Uterus (tissue), 2 donors: ENCODE measurements at regions not wholly inside any gene's neighbourhood (a gene's known extent, or its start where the extent isn't known, plus 50 kb on each side); places are given as distances from the start of the nearest gene placed in this dataset.

Experiments
- CTCF ChIP-seq, 4 experiments: fragments of 200-600 bp in 2 of 4; fragments of 450-650 bp in 2 of 4; sonication (generic) in 2 of 4; IDR thresholded peaks; one replicate each; pipeline ENCODE4 v1.5.1; 2016 to 2019; ENCODE audit warnings: antibody characterized with exemption in 4 of 4, mild to moderate bottlenecking in 2 of 4, moderate library complexity in 1 of 4
- POLR2A ChIP-seq, 2 donors: fragments of 450-650 bp; IDR thresholded peaks; one replicate each; pipeline ENCODE4 v1.6.1; 2016; ENCODE audit warnings: antibody characterized with exemption in 2 of 2, mild to moderate bottlenecking in 1 of 2, moderate library complexity in 1 of 2

DNA sequence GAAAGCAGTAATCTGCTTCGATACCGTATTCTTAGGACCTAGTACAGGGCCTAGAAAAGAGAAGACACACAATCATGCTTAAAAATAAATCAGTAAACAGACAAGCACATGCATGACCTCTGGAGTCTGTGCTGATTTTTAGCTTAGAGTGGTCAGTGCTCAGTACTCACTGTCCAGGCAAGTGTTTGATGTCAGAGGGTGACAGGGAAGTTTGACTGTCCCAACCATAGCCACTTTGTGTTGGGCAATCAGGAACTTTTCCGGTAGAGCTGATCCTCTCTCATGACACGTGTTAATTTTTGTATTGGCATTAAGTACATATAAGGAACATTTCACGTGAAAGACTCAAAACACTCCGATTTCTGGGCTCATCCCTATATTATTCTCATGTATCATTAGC lies 464.7 kb upstream of the KLF4 start:
- no peak for TF ChIP-seq CTCF (IDR thresholded peaks at IDR 0.05)
- TF ChIP-seq POLR2A (IDR thresholded peaks at IDR 0.05), result no peak
